WTC11 (cell line): ENCODE measurements at regions not wholly inside any gene's neighbourhood (a gene's known extent, or its start where the extent isn't known, plus 50 kb on each side); places are given as distances from the start of the nearest gene placed in this dataset.

Source experiments
- ATAC-seq: fragments of 200-7000 bp; cut with Tn5 transposase; 2 replicates; pipeline ENCODE4 v1.10.0; 2021; ENCODE audit warnings: mild to moderate bottlenecking, moderate library complexity
- CTCF ChIA-PET: fragments of 300-600 bp; sonication (Branson Sonifier 250); formaldehyde crosslinking; loops from one replicate; lab custom pipeline; 2021; ENCODE audit warnings: antibody characterized with exemption; lab: Charles Lee
- POLR2A ChIA-PET: fragments of 350-600 bp; sonication (Branson Sonifier 250); formaldehyde crosslinking; loops from one replicate; lab custom pipeline; 2021; ENCODE audit warnings: antibody characterized with exemption; lab: Charles Lee
- DNase-seq: peaks from one replicate; pipeline ENCODE4 v3.0.0; 2021; ENCODE audit warnings: low spot score
- H3K27ac Mint-ChIP-seq: 2 replicates; pipeline ENCODE4 v1.8.0; 2021; ENCODE audit warnings: mixed read lengths
- H3K27me3 Mint-ChIP-seq: 2 replicates; pipeline ENCODE4 v1.8.0; 2021; ENCODE audit warnings: low read depth, mild to moderate bottlenecking, moderate library complexity, mixed read lengths
- H3K36me3 Mint-ChIP-seq: 2 replicates; pipeline ENCODE4 v1.8.0; 2021; ENCODE audit warnings: mixed read lengths
- H3K4me1 Mint-ChIP-seq: 2 replicates; pipeline ENCODE4 v1.8.0; 2022; ENCODE audit warnings: mixed read lengths
- H3K4me3 Mint-ChIP-seq: 2 replicates; pipeline ENCODE4 v1.8.0; 2021; ENCODE audit warnings: mild to moderate bottlenecking, moderate library complexity, mixed read lengths
- H3K9me3 Mint-ChIP-seq: 2 replicates; pipeline ENCODE4 v1.8.0; 2021; ENCODE audit warnings: mixed read lengths
- CDX4 ChIP-seq: fragments of 250-450 bp; sonication (Bioruptor Pico); IDR thresholded peaks from 2 replicates; pipeline ENCODE4 v1.9.0; 2021; ENCODE audit warnings: moderate library complexity, mild to moderate bottlenecking, inconsistent platforms, borderline replicate concordance
- CREB1 ChIP-seq: sonication (generic); formaldehyde crosslinking; IDR thresholded peaks from 2 replicates; pipeline ENCODE4 v1.8.0; 2023; ENCODE audit warnings: mild to moderate bottlenecking, missing genetic modification reagents
- E2F4 ChIP-seq: sonication (generic); formaldehyde crosslinking; IDR thresholded peaks from 2 replicates; pipeline ENCODE4 v1.8.1; 2022; ENCODE audit warnings: low read depth, mild to moderate bottlenecking, moderate library complexity, missing genetic modification reagents, borderline replicate concordance
- ELF4 ChIP-seq: sonication (generic); formaldehyde crosslinking; IDR thresholded peaks from 2 replicates; pipeline ENCODE4 v1.8.1; 2022; ENCODE audit warnings: low read depth, mild to moderate bottlenecking, moderate library complexity, missing genetic modification reagents
- ERG ChIP-seq: fragments of 250-450 bp; sonication (Bioruptor Pico); IDR thresholded peaks from 2 replicates; pipeline ENCODE4 v1.8.0; 2021; ENCODE audit warnings: mild to moderate bottlenecking
- ETV6 ChIP-seq: sonication (generic); formaldehyde crosslinking; IDR thresholded peaks from 2 replicates; pipeline ENCODE4 v1.8.1; 2022; ENCODE audit warnings: mild to moderate bottlenecking, missing genetic modification reagents
- FOXK1 ChIP-seq: sonication (generic); formaldehyde crosslinking; IDR thresholded peaks from 2 replicates; pipeline ENCODE4 v1.8.0; 2022; ENCODE audit warnings: mild to moderate bottlenecking, moderate library complexity, missing genetic modification reagents
- FOXP1 ChIP-seq: sonication (generic); formaldehyde crosslinking; IDR thresholded peaks from 2 replicates; pipeline ENCODE4 v1.8.0; 2022; ENCODE audit warnings: missing genetic modification reagents, mild to moderate bottlenecking, moderate library complexity, borderline replicate concordance
- IRF1 ChIP-seq: sonication (generic); formaldehyde crosslinking; IDR thresholded peaks from 2 replicates; pipeline ENCODE4 v1.8.0; 2023; ENCODE audit warnings: missing genetic modification reagents
- IRF2 ChIP-seq: sonication (generic); formaldehyde crosslinking; IDR thresholded peaks from 2 replicates; pipeline ENCODE4 v1.8.0; 2022; ENCODE audit warnings: low read depth, missing genetic modification reagents, borderline replicate concordance
- KAT7 ChIP-seq: sonication (generic); formaldehyde crosslinking; IDR thresholded peaks from 2 replicates; pipeline ENCODE4 v1.8.1; 2023; ENCODE audit warnings: missing genetic modification reagents, mild to moderate bottlenecking, borderline replicate concordance
- MXD4 ChIP-seq: fragments of 250-450 bp; sonication (Bioruptor Pico); IDR thresholded peaks from 2 replicates; pipeline ENCODE4 v1.8.0; 2021; ENCODE audit warnings: mild to moderate bottlenecking, moderate library complexity, borderline replicate concordance
- PRRX2 ChIP-seq: fragments of 250-450 bp; sonication (Bioruptor Pico); IDR thresholded peaks from 2 replicates; pipeline ENCODE4 v1.8.0; 2021; ENCODE audit warnings: mild to moderate bottlenecking
- RELA ChIP-seq: sonication (generic); formaldehyde crosslinking; IDR thresholded peaks from 2 replicates; pipeline ENCODE4 v1.8.1; 2022; ENCODE audit warnings: missing genetic modification reagents, mild to moderate bottlenecking, borderline replicate concordance
- SP1 ChIP-seq: sonication (generic); formaldehyde crosslinking; conservative IDR thresholded peaks from 2 replicates; pipeline ENCODE4 v1.8.1; 2022; ENCODE audit warnings: missing genetic modification reagents
- STAT6 ChIP-seq: sonication (generic); formaldehyde crosslinking; conservative IDR thresholded peaks from 2 replicates; pipeline ENCODE4 v1.8.1; 2023; ENCODE audit warnings: mild to moderate bottlenecking, low read depth, missing genetic modification reagents, moderate library complexity
- TCF7 ChIP-seq: sonication (generic); formaldehyde crosslinking; IDR thresholded peaks from 2 replicates; pipeline ENCODE4 v1.8.0; 2022; ENCODE audit warnings: mild to moderate bottlenecking, low read depth, missing genetic modification reagents, moderate library complexity
- TP53 ChIP-seq: sonication (generic); formaldehyde crosslinking; IDR thresholded peaks from 2 replicates; pipeline ENCODE4 v1.8.1; 2023; ENCODE audit warnings: mild to moderate bottlenecking, missing genetic modification reagents
- USF2 ChIP-seq: sonication (generic); formaldehyde crosslinking; IDR thresholded peaks from 2 replicates; pipeline ENCODE4 v1.8.1; 2023; ENCODE audit warnings: mild to moderate bottlenecking, missing genetic modification reagents, moderate library complexity
- ZBTB21 ChIP-seq: sonication (generic); formaldehyde crosslinking; IDR thresholded peaks from 2 replicates; pipeline ENCODE4 v1.8.1; 2023; ENCODE audit warnings: mild to moderate bottlenecking, missing genetic modification reagents, borderline replicate concordance
- ZMAT4 ChIP-seq: fragments of 250-450 bp; sonication (Bioruptor Pico); IDR thresholded peaks from 2 replicates; pipeline ENCODE4 v1.9.0; 2021; ENCODE audit warnings: mild to moderate bottlenecking
- ZNF232 ChIP-seq: sonication (generic); formaldehyde crosslinking; IDR thresholded peaks from 2 replicates; pipeline ENCODE4 v1.8.0; 2022; ENCODE audit warnings: mild to moderate bottlenecking, missing genetic modification reagents
- ZNF317 ChIP-seq: sonication (generic); formaldehyde crosslinking; IDR thresholded peaks from 2 replicates; pipeline ENCODE4 v1.8.1; 2023; ENCODE audit warnings: low read depth, mild to moderate bottlenecking, moderate library complexity, missing genetic modification reagents, borderline replicate concordance
- ZNF425 ChIP-seq: fragments of 250-450 bp; sonication (Bioruptor Pico); conservative IDR thresholded peaks from 2 replicates; pipeline ENCODE4 v1.9.0; 2021; ENCODE audit warnings: mild to moderate bottlenecking
- ZNF512 ChIP-seq: sonication (generic); formaldehyde crosslinking; IDR thresholded peaks from 2 replicates; pipeline ENCODE4 v1.8.1; 2022; ENCODE audit warnings: missing genetic modification reagents, borderline replicate concordance
- ZNF671 ChIP-seq: fragments of 250-450 bp; sonication (Bioruptor Pico); IDR thresholded peaks from 2 replicates; pipeline ENCODE4 v1.8.0; 2021; ENCODE audit warnings: mild to moderate bottlenecking

- TF ChIP-seq USF2 (CRISPR knock-in tag) (no peak), SP1 (CRISPR knock-in tag) (no peak), KAT7 (CRISPR knock-in tag) (no peak), TCF7 (CRISPR knock-in tag) (no peak), ZNF317 (CRISPR knock-in tag) (no peak), ETV6 (no peak), CDX4 (no peak), ZNF232 (CRISPR knock-in tag) (no peak), FOXK1 (CRISPR knock-in tag) (no peak), E2F4 (CRISPR knock-in tag) (no peak)
Measured at GRCh38 chr6:48472091-48472490, 361.1 kb upstream of the PTCHD4 start (continued).

- no peak overlapping the region for H3K4me3 Mint-ChIP-seq
- H3K27me3 Mint-ChIP-seq: no peaks in the 10 kb centered on the region
- H3K9me3 Mint-ChIP-seq: no peaks in the 10 kb centered on the region
- H3K36me3 Mint-ChIP-seq: no peaks in the 10 kb centered on the region
- ATAC-seq (no peak), DNase-seq (no peak)
- POLR2A ChIA-PET: interaction anchor here (0.5 kb wide), 1 partner anchor 458 kb away, joined by 4 read pairs; no protein-coding TSS in a partner anchor
- no peak overlapping the region for H3K27ac Mint-ChIP-seq
- H3K4me1 Mint-ChIP-seq: peaks cover under 1% of the 10 kb centered on the region; the same call in 1 of the 2 replicates
- CTCF ChIA-PET: no interaction called here
- no peak for TF ChIP-seq PRRX2 (CRISPR knock-in tag)
- no peak for TF ChIP-seq TP53
- TF ChIP-seq ZNF671 (CRISPR knock-in tag): no peak
- TF ChIP-seq ZNF512: no peak
- TF ChIP-seq ELF4 (CRISPR knock-in tag): no peak
- TF ChIP-seq TCF7 (CRISPR knock-in tag): no peak
- no peak for TF ChIP-seq ZMAT4 (CRISPR knock-in tag)
- no peak for TF ChIP-seq RELA (CRISPR knock-in tag)
- no peak for TF ChIP-seq FOXP1 (CRISPR knock-in tag)
- no peak for TF ChIP-seq MXD4 (CRISPR knock-in tag)
- TF ChIP-seq IRF2 (CRISPR knock-in tag): no peak
- TF ChIP-seq STAT6 (CRISPR knock-in tag): no peak
- TF ChIP-seq ZBTB21 (CRISPR knock-in tag): no peak
- TF ChIP-seq ZNF425: no peak
- no peak for TF ChIP-seq IRF1 (CRISPR knock-in tag)
- TF ChIP-seq ERG: no peak
- TF ChIP-seq CREB1 (CRISPR knock-in tag): no peak
Measured at GRCh38 chr6:48471326-48471725, 360.3 kb upstream of the PTCHD4 start.
